Activated CD4-positive, alpha-beta T cell treated with anti-CD3 and anti-CD28 coated beads, Interleukin-2, amount 50 U/mL, for 16 hours (primary cell): ENCODE measurements at regions not wholly inside any gene's neighbourhood (a gene's known extent, or its start where the extent isn't known, plus 50 kb on each side); places are given as distances from the start of the nearest gene placed in this dataset.
"Not testable (repeated sequence)": the region's sequence is repeated elsewhere in the genome, so short reads cannot be mapped to it uniquely, and the experiment has no call there.

Experiments used
- DNase-seq: peaks from one replicate; pipeline ENCODE4 v3.0.0-alpha.2; 2020

DNA sequence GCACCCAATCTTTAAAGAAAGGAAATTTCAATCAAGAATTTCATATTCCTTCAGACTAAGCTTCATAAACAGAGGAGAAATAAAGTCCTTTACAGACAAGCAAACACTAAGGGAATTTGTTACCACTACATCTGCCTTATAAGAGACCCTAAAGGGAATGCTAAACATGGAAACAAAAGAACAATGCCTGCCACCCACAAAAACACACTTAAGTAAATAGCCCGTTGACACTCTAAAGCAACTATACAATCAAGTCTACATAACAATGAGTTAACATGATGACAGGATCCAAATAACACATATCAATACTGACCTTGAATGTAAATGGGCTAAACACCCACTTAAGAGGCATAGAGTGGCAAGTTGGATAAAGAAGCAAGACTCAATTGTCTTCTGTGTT, 1056.9 kb upstream of the ATXN8OS start:
- DNase-seq = no peak

DNA sequence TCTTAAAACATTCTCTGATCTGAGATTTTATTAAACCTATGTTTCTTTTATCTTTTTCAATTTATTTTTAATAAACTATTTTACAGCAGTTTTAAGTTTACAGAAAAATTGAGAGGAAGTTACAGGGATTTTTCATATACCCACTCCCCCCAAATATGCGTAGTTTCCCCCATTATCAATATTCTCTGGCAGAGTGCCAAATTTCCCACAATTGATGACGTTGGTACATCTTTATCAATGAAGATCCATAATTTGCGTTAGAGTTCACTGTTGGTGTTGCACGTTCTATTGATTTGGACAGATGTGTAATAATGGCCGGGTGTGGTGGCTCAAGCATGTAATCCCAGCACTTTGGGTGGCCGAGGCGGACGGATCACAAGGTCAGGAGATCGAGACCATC, 1063.0 kb upstream of the ATXN8OS start:
- no peak for DNase-seq

DNA sequence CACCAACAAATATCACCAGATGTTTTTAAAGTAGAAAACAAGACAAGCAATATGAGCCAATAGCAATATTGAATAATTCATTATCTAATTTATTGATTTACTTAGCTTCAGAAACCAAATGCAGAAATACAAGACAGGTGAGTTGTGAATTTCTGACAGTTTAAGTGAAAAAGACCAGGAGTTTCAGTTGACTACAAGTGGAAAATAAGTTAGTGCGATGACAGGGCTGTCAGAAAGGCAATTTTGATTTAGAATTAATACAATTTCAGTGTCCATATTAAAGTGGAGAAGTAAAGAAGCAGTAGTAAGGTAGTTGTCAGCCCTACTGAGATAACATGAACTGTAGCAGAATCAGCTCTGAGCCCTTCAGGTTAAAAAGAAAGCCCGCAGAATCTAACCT, 1066.7 kb upstream of the ATXN8OS start:
- no peak for DNase-seq

- no peak for DNase-seq
Observed at GRCh38 chr13:69035771-69036170, 1071.9 kb upstream of the ATXN8OS start.

DNA sequence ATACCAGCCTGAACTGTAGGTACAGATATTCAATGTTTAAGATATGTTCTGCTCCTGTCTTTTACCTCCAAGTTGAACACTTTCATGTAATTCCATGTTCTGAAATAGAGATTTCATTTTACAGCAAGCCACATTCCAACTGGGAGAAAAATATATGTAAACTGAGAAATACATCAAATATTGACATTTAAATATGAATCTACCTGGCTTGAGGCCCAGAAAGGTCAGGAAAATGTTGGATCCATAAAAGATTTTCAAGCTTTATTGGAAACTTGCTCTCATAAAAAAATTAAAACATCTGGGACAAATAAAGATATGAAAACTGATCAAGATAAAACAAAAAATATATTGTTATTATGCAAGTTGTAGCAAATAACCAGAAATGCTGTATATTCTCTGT, 1078.7 kb upstream of the ATXN8OS start:
- DNase-seq = no peak

GRCh38 chr13:69020120-69020519, 1087.5 kb upstream of the ATXN8OS start:
- DNase-seq = no peak

- DNase-seq = not testable (repeated sequence)
Observed at GRCh38 chr13:69018173-69018572, 1089.5 kb upstream of the ATXN8OS start.

DNA sequence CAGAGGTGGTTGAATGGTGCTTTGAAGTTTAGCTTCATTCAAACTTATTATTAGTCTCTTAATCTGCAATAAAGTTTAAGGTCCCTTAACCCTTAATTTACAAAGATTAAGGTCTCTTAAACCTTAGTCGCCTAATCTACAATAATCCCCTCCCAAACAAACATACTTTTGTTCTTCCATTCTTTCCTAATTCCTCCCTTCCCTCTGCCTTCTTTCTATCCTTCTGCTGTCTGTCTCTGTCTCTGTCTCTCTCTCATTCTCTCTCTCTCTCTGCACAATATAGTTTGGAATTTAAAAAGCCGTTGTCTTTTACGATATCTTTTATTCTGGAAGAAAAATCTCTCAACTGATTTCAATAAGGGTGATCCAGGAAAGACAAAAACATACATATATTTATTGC, 1096.8 kb upstream of the ATXN8OS start:
- DNase-seq = no peak

DNA sequence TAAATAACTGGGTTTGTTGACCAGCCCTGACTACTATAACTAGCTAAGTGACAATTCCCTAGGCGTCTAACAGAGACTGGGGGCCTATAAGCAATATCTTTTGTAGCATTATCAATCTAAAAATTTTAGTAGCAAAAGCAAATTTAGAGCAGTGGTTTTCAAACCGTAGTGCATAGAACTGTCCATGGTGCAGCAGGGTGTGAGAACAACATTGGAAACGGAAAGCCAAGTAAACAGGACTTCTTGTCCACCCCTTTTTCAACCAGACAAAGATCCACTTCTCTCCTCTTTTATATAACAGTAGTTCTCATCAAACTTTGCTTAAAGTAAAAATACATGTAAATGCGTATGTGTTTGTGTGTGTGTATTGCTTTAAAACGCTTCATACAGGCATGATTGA, 1099.1 kb upstream of the ATXN8OS start:
- DNase-seq = no peak

DNA sequence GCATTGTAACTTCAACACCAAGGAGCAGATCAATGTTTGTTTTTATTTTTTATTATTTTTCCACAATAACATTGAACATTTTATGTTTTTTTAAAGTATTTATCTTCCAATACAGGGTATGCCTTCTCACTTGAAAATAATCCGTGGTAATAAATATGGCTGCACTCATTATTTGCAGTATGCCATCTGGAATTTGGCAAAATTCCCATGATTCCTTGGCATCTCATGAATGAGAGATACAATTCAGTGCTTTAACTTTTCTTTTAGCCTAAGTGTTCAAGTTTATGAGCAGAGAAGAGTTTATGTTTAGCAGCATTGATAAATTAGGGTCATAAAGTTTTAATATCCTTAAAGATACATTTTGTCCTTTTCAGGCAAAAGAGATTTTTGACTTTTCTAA, 1109.6 kb upstream of the ATXN8OS start:
- DNase-seq = no peak

GRCh38 chr13:68996668-68997025, 1111.0 kb upstream of the ATXN8OS start:
- no peak for DNase-seq

DNA sequence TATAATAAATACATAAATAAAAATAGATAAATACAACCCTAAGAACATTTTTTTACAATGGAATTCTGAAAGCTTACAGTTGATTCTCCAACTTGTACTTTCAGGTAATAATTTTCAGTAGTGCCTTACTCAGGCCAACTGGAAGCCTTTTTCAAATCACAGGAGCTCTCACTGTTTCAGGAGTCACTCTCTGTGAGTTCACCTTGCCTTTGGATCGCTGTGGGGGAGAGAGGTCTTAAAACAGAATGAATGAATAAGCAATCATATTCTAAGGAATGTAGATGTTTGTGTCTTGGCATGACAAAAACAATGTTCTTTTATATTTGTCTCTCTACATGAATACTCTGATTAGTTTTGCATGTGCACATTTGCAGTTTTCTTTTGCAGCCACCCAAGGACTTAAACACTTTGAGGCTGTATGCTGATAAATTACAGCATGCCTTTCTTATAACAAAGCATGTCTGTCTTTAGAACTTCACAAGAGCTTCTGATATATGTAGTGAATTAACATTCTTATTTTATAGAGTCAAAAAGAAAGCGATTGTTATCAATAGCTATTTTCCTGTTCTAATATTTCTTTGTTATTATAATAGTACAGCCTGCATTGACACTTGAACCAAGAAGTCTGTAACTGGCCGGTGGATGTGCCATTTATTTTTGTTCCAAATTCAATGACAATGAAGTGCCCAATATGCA, 1111.5 kb upstream of the ATXN8OS start:
- no peak for DNase-seq

- DNase-seq = no peak
Observed at GRCh38 chr13:68993154-68993553, 1114.5 kb upstream of the ATXN8OS start.

GRCh38 chr13:68988176-68988575, 1119.5 kb upstream of the ATXN8OS start:
- DNase-seq = no peak

GRCh38 chr13:68987585-68987984, 1120.0 kb upstream of the ATXN8OS start:
- no peak for DNase-seq

GRCh38 chr13:68984688-68985319, 1122.8 kb upstream of the ATXN8OS start:
- DNase-seq = no peak

- DNase-seq = no peak
Observed at GRCh38 chr13:68982961-68983619, 1124.5 kb upstream of the ATXN8OS start.

DNA sequence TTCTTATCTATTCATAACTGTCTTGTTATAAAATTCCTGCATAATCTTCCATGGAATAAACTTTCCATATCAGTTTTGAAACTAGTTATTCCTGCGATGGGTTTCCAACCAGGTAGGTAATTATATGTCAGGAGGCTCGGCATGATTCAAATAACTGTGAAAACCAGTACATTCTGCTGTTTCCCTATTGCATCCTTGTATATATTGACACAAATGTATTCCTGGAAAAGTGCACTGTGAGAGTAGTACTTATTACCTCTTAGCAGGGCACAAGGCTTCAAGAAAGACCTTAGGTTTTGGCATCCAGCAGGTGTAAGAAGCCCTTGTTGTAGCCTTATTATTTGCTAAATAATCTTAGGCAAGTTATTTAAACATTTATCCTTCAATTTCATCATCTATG, 1131.3 kb upstream of the ATXN8OS start:
- DNase-seq = no peak

- no peak for DNase-seq
Observed at GRCh38 chr13:68970532-68970931, 1137.1 kb upstream of the ATXN8OS start.

- DNase-seq = no peak
Observed at GRCh38 chr13:68948586-68948985, 1159.0 kb upstream of the ATXN8OS start.

GRCh38 chr13:68944272-68944671, 1163.4 kb upstream of the ATXN8OS start:
- no peak for DNase-seq

GRCh38 chr13:68940049-68940448, 1167.6 kb upstream of the ATXN8OS start:
- no peak for DNase-seq

GRCh38 chr13:68938639-68939038, 1169.0 kb upstream of the ATXN8OS start:
- DNase-seq = no peak

DNA sequence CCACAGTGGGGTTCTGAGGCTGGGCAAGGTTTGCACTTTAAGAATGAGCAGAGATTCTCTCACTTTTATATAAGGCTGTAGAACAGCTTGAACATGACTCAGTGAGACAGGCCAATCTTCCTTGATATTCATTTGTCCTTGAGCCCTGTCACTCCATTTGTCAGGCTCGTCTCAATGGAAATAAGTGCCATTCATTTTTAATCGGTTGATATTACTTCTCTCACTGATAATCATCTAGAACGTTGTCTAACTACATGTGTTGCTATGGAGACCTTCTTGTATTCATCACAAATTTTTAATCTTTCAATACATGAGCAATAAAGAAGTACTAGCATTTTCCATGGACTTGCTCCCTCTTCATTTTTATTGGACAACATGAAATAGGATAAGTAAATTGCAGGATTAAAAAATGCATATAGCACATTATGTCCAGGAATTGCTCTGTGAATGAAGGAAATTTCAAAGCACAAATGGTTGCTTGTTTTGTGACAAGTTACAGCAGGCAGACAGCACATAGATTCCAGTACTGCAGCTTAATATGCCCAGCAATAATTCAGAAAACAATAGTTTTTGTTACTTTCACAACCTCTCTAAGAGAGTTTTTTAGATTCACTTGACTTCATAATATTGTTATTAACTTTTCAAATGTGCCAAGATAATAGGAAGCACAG, 1178.4 kb upstream of the ATXN8OS start:
- no peak for DNase-seq
